ENCODE measurements at regions not wholly inside any gene's neighbourhood (a gene's known extent, or its start where the extent isn't known, plus 50 kb on each side); places are given as distances from the start of the nearest gene placed in this dataset.

DNA sequence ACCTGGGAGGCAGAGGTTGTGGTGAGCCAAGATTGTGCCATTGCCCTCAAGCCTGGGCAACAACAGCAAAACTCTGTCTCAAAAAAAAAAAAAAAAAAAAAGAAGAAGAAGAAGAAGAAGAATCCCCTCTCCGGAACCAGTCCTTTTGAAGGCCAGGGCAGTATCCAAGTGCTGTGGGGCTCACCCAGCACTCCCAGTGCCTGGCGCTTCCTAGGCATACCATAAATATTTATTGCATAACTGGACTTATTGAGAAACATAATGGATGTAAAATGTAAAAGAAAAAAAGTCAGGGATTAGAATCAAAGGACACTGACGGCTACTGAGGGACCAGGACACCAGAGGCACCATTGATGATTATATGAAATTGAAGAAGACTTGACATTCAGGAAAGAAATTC is 162.1 kb upstream of the KIT start:
- Mint-ChIP-seq H3K4me3 (ENCODE audit: unreplicated experiment) (no peak overlapping the region), H3K27me3 (ENCODE audit: unreplicated experiment) (peaks cover 4% of the 10 kb centered on the region), H3K27ac (ENCODE audit: unreplicated experiment) (no peak overlapping the region), H3K9me3 (ENCODE audit: unreplicated experiment) (peaks cover 1% of the 10 kb centered on the region), H3K36me3 (ENCODE audit: unreplicated experiment) (no peaks in the 10 kb centered on the region), H3K4me1 (ENCODE audit: low read depth, unreplicated experiment) (no peaks in the 10 kb centered on the region)
- TF ChIP-seq, protein P1, sequence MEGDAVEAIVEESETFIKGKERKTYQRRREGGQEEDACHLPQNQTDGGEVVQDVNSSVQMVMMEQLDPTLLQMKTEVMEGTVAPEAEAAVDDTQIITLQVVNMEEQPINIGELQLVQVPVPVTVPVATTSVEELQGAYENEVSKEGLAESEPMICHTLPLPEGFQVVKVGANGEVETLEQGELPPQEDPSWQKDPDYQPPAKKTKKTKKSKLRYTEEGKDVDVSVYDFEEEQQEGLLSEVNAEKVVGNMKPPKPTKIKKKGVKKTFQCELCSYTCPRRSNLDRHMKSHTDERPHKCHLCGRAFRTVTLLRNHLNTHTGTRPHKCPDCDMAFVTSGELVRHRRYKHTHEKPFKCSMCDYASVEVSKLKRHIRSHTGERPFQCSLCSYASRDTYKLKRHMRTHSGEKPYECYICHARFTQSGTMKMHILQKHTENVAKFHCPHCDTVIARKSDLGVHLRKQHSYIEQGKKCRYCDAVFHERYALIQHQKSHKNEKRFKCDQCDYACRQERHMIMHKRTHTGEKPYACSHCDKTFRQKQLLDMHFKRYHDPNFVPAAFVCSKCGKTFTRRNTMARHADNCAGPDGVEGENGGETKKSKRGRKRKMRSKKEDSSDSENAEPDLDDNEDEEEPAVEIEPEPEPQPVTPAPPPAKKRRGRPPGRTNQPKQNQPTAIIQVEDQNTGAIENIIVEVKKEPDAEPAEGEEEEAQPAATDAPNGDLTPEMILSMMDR (IDR thresholded peaks at IDR 0.05; ENCODE audit: partially characterized antibody, unreplicated experiment): no peak
- DNase-seq: no peak

DNA sequence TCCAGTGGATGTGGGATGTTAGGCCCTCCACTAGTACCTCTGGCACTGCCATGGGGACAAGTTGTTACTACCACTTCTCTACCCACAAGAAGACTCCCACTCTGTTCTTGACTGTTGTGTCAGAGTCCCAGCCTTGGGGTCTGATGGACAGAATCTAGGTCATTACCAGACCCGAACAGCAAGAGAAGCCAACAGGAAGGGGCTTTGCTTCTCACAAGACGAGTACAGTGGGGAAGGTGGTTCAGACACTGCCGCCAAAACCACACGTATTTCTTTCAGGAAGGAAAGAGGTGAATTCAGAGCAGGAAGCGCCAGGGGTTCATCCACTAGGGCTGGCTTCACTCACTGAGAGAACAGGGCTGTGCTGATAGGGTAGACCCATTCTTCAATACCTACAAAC is 161.3 kb upstream of the KIT start:
- Mint-ChIP-seq H3K4me3 (ENCODE audit: unreplicated experiment) (no peak overlapping the region), H3K27me3 (ENCODE audit: unreplicated experiment) (peaks cover 6% of the 10 kb centered on the region), H3K27ac (ENCODE audit: unreplicated experiment) (no peak overlapping the region), H3K36me3 (ENCODE audit: unreplicated experiment) (no peaks in the 10 kb centered on the region), H3K4me1 (ENCODE audit: low read depth, unreplicated experiment) (no peaks in the 10 kb centered on the region), H3K9me3 (ENCODE audit: unreplicated experiment) (peaks cover 1% of the 10 kb centered on the region)
- DNase-seq: no peak
- TF ChIP-seq, protein P1 (IDR thresholded peaks at IDR 0.05; ENCODE audit: partially characterized antibody, unreplicated experiment): no peak

DNA sequence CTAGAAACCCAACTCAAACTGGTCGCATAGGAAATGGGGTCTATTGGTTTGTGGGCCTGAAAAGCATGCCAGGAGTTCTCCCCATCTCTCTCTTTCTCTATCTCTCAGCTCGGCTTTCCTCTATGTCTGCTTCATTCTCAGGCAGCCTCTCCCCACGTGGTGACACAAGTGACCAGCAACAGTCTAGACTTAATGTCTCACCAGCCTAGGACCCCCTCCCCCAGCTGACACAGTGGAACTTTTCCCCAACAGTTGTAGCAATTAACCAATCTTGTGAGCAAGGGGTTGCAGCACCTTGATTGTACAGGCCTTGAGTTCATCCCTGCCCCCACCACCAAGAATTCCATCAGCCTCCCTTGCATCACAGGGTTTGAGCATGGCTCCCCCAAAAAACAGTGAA is 159.8 kb upstream of the KIT start:
- TF ChIP-seq, protein P1 (IDR thresholded peaks at IDR 0.05; ENCODE audit: partially characterized antibody, unreplicated experiment): no peak
- H3K9me3 Mint-ChIP-seq (ENCODE audit: unreplicated experiment): peaks cover 1% of the 10 kb centered on the region
- no peak overlapping the region for H3K4me3 Mint-ChIP-seq (ENCODE audit: unreplicated experiment)
- H3K27me3 Mint-ChIP-seq (ENCODE audit: unreplicated experiment): peaks cover 6% of the 10 kb centered on the region
- H3K27ac Mint-ChIP-seq (ENCODE audit: unreplicated experiment): no peak overlapping the region
- no peaks in the 10 kb centered on the region for H3K36me3 Mint-ChIP-seq (ENCODE audit: unreplicated experiment)
- H3K4me1 Mint-ChIP-seq (ENCODE audit: low read depth, unreplicated experiment): no peaks in the 10 kb centered on the region
- no peak for DNase-seq

DNA sequence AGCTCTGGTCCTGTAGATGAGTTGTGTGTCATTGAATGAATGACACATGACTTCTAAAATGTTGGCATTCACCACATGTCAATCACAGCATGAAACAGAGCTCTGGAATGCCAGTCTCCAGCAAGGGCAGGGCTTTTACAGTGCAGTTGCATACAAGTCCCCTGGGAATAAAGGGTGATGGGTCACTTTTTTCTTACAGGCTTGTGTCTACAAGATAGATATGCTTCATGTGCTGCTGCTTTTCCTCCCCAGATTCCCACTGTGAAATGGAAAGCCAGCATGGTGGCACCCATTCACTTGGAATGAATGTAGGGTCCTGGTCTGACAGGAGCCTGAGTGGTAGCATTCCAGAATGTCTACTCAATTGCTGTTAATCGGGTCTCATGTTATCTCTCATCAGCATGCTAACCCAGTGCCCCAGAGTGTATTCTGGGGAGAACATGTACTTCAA is 159.1 kb upstream of the KIT start:
- Mint-ChIP-seq H3K9me3 (ENCODE audit: unreplicated experiment) (no peaks in the 10 kb centered on the region), H3K27me3 (ENCODE audit: unreplicated experiment) (peaks cover 6% of the 10 kb centered on the region), H3K36me3 (ENCODE audit: unreplicated experiment) (no peaks in the 10 kb centered on the region), H3K4me1 (ENCODE audit: low read depth, unreplicated experiment) (no peaks in the 10 kb centered on the region), H3K4me3 (ENCODE audit: unreplicated experiment) (no peak overlapping the region), H3K27ac (ENCODE audit: unreplicated experiment) (no peak overlapping the region)
- TF ChIP-seq, protein P1 (IDR thresholded peaks at IDR 0.05; ENCODE audit: partially characterized antibody, unreplicated experiment): no peak
- no peak for DNase-seq

DNA sequence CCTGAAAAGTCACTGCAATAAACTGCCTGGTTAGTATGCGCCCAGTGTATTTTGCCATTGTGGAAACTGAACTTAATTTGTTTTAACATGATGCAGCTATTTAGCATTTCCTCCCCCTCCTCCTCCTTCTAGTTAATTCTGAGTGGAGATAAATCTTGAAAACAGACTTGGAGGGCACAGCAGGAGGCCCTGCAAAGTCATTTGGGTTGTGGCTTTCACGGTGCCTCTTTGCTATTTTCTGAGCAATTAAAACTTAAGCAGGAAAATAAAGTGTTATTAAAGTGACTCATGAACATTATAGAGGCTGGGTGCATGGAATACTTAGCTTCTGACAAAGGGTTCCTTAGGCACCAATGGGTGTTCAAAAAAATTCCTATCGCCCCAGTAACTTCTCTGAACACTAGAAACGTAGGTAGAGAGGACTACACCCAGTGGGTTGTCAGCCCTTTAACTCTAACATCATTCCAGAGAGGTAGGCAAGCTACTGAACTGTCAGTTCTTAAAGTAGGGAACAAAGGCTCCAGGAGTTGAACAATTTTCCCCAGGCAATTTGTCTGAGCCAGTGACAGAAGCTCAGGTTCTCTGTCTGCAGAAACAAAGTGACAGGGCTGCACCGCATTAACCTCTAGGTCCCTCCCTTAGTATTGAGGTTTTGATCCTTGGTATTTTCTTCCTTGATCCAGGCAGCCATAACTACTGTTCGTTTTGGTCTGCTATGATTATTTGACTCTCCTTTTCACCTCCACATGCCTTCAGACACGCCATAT is 158.3 kb upstream of the KIT start:
- Mint-ChIP-seq H3K36me3 (ENCODE audit: unreplicated experiment) (no peaks in the 10 kb centered on the region), H3K4me3 (ENCODE audit: unreplicated experiment) (no peak overlapping the region), H3K27me3 (ENCODE audit: unreplicated experiment) (peaks cover 6% of the 10 kb centered on the region), H3K9me3 (ENCODE audit: unreplicated experiment) (no peaks in the 10 kb centered on the region), H3K4me1 (ENCODE audit: low read depth, unreplicated experiment) (no peaks in the 10 kb centered on the region), H3K27ac (ENCODE audit: unreplicated experiment) (no peak overlapping the region)
- TF ChIP-seq, protein P1 (IDR thresholded peaks at IDR 0.05; ENCODE audit: partially characterized antibody, unreplicated experiment): no peak
- DNase-seq: no peak
